DMS53 treated with DMSO at 0.1 percent for 48 hours (cell line): ENCODE measurements at regions not wholly inside any gene's neighbourhood (a gene's known extent, or its start where the extent isn't known, plus 50 kb on each side); places are given as distances from the start of the nearest gene placed in this dataset.
A peak's percentile ranks its signal among the peaks of the same experiment; 100 is the strongest.
"Not testable (repeated sequence)": the region's sequence is repeated elsewhere in the genome, so short reads cannot be mapped to it uniquely, and the experiment has no call there.

ENCODE experiments used
- DNase-seq: peaks from one replicate; lab custom pipeline; 2025; ENCODE audit not compliant: unreplicated experiment; lab: John Stamatoyannopoulos, UW

DNA sequence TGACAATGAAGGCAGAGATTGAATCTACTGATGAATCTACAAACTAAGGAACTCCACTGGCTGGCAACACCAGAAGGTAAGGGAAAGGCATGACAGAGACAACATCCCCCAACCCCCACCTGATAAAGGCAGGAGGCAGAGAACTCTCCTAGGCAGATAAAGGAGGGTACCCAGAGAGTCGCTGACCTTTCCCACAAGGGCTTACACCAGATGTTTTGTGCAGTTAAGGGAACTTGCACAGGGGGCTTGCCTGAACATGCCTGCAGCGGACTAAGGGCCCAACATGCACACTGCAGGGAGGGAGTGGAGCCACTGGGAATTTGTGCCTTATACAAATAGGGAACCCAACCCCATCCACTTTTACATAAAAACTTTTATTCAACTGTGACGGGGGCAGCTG is 1996.9 kb upstream of the RAG2 start:
- no peak for DNase-seq

DNA sequence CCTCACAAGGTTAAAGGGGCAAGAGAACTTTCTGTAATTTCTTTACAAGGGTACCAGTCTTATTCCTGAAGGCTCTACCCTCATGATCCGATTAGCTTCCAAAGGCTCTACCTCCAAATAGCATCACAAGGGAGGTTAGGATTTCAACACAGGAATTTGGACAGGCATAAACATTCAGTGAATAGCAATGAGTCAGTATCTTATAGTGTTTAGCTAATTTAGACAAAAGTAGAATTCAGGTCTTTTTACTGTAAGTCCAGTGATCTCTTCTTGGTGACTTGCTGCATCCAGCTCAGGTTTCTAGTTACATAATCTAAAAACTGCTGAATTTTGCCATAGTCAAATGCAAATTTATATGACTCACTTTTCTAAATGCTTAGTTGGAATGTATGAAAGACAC is 1995.6 kb upstream of the RAG2 start:
- DNase-seq, result no peak

DNA sequence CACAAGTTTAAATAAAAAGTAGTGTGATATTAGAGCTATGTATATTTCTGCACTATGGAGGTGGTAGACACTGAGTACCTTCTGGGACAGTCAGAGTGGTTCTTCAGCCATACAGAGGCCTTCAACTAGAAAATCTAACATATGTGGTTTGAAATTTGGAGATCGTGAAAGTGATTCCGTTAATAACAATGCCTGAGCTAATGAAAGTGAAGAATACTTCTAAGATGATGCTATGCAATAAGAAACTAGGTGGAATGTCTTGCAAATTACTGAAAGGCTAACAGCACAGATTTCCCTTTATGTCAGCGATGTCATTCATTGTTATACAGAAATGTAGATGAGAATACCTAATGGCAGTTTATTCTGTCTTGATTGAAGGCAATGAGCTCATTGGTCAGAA is 1984.7 kb upstream of the RAG2 start:
- DNase-seq, result no peak

DNA sequence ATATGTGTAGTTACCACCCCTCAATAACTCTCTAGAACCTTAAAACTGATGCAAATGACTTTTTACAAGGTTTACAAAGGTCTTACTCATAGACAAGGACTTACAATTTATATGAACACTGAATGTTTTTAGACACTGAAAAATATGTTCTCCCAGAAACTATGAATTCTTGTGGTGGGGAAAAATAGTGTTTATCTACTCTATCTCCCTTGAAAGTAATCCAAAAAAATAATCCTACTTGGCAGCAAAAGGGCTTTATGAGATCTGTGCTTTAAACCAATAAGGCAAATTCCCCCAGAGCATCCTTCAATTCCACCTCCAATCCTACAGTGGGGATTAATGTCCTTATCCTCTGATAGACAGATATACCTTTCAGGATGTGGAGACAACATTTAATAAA is 1984.1 kb upstream of the RAG2 start:
- DNase-seq, result no peak

DNA sequence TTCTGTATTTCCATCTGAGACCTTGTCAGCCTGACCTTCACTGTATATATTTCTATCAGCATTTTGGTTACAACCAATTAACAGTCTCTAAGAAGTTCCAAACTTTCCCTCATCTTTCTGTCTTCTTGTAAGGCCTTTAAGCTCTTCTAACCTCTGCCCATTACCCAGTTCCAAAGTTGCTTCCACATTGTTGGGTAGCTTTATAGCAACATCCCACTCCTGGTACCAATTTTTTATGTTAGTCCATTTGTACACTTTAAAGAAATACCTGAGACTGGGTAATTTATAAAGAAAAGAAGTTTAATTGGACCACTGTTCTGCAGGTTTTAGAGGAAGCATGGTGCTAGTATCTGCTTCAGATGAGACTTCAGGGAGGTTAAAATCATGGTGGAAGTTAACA is 1979.7 kb upstream of the RAG2 start:
- no peak for DNase-seq

DNA sequence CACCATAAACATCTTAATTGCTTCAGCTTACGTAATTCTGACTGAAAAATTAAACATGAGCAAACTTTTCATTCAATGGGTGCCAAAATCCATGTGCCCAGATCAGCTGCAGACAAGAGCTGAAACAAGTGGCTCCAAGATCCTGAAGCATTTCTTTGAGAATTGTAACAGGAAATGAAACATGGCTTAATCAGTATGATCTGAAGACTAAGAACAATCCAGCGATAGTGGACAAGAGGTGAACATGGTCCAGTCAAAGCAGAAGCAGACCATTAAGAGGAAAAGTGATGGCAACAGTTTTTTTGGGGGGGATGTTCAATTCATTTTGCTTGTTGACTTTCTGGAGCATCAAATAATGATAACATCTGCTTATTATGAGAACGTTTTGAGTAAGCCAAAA is 1964.5 kb upstream of the RAG2 start:
- no peak for DNase-seq

DNA sequence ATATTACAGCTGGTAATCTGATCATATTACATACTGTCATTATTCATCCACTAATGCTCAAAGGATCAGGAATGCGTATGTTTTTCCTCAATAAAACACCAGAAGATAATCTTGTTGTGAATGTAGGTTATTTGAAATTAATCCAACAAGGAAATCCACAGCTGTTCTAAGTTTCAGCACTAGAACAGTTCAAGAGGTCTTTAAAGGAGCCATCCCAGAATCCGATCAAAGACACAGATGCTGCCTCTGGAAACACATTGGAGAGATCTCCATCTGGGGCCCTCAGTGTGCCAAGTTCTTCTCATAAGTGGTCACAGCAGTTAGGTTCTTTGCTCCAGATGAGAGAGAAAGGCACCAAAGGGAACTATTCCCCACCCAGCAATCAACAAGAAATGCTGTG is 1955.1 kb upstream of the RAG2 start:
- no peak for DNase-seq

DNA sequence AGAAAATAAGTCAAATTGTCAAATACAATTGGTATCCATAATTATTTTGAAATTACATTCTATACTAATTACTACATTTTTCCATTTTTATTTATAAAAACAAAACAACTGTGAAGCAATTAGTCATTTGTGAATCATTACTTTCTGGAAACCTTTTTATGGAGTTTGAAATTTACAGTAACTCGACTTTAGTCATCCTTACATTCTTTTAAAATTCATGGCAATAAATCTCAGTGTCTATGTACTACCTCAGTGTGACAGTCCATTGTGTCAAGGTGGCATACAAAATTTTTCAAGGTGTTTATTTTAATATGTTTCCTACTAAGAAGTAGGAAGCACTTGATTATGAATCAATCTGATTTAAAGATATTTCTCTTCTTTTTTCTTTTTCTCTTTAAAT is 1949.4 kb upstream of the RAG2 start:
- DNase-seq, result no peak

DNA sequence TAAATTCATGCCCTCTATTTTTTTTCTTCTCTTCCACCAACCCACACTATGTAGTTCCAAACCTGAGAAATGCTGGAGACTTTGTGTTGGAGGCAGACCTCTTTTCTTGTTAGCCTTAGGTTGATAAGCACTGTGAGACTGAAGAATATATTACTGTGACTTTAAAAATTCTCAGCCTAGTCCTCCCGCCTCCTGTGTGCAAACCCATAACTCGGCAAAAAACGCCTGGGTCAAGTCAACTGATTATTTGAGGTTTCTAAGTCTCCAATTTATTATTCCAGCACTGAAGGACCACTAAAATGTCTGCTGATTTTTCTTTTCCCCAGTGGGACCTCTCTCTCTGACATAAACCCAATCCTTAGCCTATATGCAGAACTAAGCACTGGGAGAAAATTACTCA is 1946.0 kb upstream of the RAG2 start:
- DNase-seq, result no peak

DNA sequence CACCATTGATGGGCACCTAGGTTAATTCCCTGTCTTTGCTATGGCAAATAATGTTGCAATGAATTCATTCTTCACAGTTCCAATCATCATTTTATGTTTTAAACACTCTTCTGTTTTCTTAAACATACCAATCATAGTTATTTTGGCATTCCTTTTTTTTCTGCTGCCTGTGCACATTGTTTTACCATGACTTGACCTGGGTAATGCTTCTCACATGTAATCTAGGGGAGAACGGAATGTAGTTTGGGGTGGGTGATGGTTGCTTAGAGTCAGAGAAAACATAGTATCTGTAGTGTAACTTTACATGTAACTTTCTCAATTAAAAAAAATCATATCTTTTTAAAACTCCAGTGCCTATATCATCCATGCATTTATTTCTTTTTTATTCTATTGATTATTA is 1945.3 kb upstream of the RAG2 start:
- no peak for DNase-seq

DNA sequence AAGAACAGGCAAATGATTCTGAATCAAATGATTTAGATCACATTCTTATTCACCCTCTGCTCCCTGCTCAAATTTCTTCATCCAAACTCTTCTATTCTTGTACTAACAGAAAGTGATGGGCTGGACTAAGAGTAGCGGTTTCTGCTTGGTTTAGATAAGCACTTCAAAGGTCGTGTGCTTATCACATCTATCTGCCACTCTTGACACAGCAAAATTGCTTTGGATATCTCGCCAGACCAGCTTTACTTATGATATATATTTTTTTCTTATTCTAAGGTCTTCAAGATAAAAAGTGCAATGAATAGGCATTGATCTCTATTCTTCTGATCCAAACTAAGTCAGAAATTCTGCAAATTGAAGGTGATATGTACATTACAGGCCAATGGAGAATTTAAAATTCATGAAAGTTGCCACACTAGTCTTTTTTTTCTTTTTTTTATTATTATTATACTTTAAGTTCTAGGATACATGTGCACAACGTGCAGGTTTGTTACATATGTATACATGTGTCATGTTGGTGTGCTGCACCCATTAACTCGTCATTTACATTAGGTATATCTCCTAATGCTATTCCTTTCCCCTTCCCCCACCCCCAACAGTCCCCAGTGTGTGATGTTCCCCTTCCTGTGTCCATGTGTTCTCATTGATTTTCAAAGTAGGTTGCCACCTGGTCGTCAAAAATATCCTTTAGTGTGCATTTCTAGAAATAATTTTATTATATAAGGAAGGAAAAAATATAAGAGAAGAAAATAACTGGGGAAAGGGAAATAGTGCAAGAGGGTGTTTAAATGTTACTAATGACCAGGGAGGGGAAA is 1941.0 kb upstream of the RAG2 start:
- no peak for DNase-seq

DNA sequence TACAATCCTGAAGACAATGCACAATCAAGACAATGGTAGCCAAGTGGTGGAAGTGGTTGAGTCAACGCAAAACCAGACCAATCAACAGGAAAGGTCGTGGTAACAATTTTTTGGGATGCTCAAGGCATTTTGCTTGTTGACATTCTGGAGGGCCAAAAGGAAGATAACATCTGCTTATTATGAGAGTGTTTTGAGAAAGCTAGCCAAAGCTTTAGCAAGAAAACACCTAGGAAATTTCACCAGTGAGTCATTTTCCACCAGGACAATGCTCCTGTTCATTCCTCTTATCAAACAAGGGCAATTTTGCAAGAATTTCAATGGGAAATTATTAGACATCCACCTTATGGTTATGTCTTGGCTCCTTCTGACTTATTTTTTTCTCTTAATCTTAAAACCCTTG is 1932.2 kb upstream of the RAG2 start:
- DNase-seq, result no peak

DNA sequence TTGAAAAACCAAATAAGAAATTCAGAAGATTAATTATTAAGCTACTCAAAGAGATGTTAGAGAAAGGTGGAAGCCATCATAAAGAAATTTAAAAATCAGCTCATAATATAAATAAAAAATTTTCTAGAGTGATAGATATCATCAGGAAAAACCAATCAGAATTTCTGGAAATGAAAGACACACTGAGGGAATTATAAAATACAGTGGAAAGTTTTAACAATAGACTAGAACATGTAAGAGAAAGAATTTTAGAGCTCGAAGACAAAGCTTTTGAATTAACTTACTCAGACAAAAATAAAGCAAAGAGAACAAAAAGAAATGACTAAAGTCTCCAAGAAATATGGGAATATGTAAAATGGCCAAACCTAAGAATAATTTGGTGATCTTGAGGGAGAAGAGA is 1926.9 kb upstream of the RAG2 start:
- no peak for DNase-seq

DNA sequence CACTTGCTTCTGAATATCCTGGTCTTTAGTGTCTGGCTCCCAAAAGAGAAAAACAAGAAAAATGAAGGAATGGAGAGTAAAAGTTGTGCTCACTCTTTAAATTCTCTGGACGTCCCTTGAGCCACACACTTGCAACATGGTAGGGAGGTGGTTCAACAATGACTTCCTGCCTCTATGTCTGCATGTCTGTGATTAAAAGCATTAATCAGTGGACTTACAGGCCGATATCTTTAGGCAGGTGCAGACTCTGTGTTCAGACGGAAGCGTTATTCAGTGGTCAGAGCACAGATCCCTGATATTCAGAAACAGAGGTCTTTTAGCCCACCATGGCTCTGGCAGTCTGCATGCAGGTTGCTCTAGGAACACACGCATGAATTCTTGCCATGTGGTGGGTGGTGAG is 1920.0 kb upstream of the RAG2 start:
- DNase-seq, result no peak

DNA sequence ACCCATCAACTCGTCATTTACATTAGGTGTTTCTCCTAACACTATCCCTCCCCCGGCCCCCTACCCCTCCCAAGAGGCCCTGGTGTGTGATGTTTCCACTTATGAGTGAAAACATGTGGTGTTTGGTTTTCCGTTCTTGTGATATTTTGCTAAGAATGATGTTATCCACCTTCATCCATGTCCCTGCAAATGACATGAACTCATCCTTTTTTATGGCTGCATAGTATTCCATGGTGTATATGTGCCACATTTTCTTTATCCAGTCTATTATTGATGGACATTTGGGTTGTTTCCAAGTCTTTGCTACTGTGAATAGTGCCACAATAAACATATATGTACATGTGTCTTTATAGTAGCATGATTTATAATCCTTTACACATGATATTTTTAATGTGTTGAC is 1914.8 kb upstream of the RAG2 start:
- DNase-seq, result not testable (repeated sequence)

DNA sequence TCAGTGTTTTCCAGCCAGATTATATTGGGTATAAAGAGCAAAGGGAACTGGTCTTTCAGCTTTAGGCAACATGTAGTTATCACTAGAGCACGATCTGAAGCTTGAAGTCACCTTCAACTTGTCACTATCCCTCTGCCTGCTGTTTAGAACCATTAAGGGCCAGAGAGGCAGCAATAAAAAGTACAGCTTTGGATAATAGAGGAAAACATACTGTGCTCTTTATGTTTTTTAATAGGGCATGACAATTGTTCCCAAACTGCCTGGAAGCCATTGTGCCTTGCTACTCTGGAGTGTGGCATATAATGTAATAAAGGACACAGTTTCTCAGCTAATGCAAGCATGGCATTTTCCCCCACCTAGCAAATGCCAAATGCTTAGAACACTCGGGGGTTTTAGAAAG is 1912.0 kb upstream of the RAG2 start:
- no peak for DNase-seq

DNA sequence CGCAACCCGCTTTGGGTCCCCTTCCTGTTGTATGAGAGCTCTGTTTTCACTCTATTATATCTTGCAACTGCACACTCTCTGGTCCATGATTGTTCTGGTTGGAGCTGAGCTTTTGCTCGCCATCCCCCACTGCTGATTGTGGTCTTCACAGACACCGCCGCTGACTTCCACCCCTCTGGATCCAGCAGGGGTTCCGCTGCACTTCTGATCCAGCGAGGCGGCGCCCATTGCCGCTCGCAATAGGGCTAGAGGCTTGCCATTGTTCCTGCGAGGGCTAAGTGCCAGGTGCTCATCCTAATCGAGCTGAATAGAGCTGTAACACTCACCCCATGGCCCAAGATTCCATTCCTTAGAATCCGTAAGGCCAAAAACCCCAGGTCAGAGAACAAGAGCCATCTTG is 1905.8 kb upstream of the RAG2 start:
- no peak for DNase-seq

DNA sequence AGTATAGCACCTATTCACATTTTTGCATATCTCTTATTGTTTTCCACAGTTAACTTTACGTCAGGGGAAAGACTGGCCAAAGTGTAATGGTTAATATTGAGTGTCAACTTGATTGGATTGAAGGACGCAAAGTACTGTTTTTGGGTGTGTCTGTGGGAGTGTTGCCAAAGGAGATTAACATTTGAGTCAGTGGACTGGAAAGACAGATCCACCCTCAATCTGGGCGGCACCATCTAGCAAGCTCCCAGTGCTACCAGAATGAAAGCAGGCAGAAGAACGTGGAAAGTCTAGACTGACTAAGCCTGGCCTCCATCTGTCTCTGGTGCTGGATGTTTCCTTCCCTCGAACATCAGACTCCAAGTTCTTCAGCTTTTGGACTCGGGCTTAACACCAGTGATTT is 1900.7 kb upstream of the RAG2 start:
- no peak for DNase-seq

DNA sequence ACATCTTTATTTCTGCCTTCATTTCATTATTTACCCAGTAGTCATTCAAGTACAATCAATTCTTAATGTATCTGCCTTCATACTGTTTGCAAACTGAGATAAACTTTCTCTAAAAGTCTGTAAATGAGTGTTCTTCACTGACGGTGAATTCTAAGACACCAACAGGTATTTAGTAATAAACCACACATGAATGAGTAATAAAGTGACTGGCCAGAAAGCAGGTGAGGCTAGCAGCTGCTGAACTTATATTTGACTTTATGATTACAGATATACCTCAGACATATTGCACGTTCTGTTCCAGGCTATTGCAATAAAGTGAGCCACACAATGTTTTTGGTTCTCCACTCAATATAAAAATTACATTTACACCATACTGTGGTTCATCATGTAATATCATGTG is 1894.0 kb upstream of the RAG2 start:
- no peak for DNase-seq

DNA sequence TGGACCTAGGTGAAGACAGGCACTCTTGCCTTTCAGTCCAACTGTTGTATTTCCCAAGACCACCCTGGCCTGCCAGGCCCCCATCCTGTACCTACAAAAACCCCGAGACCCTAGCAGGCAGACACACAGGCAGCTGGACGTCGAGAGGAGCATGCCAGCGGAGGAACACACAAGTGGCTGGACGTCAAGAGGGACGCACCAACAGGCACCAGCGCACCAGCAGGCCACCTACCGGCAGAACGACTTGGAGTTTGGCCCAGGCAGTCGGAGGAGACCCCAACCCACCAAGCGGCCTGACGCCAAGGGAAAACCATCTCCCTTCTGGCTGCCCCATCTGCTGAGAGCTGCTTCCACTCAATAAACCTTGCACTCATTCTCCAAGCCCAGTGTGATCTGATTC is 1883.4 kb upstream of the RAG2 start:
- DNase-seq, result no peak

DNA sequence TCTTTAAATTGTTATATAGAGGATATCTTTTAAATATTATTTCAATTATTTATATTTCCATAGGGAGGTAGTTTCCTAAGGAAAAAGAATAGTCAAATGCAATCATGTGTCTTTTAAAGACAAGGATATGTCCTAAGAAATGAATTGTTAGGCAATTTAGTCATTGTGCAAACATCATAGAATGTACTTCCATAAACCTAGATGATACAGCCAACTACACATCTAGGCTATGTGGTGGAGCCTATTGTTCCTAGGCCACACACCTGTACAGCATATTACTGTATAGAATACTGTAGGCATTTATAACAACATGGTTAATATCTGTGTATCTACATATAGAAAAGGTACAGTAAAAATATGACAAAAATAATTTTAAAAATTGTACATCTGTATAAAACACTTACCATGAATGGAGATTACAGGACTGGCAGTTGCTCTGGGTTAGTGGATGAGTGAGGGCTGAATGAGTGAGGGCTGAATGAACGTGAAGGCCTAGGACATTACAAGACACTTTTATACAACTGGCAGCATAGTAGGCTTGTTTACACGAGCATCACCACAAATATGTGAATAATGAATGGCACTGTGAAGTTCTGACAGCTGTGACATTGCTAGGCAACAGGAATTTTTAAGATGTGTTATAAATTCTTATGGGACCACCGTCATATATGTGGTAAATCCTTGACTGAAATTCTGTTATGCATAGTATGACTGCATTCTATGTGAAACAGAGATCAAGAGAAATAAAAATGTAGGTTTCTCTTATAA is 1879.0 kb upstream of the RAG2 start:
- no peak for DNase-seq

DNA sequence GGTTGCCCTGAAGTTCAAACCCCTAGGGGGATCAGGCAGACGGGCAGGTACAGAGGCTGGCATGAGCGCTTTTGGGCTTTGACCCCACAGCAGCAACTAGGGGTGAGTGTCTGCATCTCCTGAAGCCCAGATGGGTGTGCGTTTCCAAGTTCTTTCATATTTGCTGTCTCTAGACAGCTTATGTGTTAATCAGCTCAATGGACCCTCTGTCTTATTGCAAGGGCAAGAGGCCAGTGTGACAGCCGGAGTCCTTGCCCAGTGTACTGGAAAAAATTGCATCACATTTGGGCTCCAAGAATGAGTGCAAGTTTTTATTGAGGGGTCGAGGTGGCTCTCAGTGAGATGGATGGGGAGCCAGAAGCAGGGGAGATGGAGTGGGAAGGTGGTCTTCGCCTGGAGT is 1863.7 kb upstream of the RAG2 start:
- DNase-seq, result no peak

DNA sequence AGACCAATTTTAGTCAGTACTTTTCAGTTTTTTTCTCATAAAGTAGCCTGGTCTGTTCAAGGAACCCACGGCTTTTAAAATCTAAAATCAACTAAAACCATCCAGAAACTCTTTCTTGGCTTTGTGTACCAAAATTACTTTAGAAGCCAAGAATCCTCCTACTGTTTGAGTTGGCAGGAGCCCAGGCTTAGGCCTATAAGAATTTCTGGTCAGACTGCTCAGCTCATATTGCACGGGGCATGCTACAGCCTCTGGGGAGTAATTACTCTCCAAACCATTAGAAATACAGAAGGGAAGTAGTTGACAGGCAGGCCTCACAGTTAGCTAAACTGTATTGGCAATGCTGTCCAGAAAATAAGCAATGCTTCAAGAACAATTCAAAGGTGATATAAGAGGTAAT is 1862.9 kb upstream of the RAG2 start:
- peak; percentile 11 for DNase-seq
